A673 (cell line): ENCODE measurements at regions not wholly inside any gene's neighbourhood (a gene's known extent, or its start where the extent isn't known, plus 50 kb on each side); places are given as distances from the start of the nearest gene placed in this dataset.

Source experiments
- BruUV-seq: library from RNA; stranded (reverse); fragments of 400-500 nt; replicated peaks from 2 replicates; lab custom pipeline; 2021; lab: Mats Ljungman, UMichigan
- CTCF ChIA-PET: fragments of 300-600 bp; sonication (Branson Sonifier 250); formaldehyde crosslinking; loops from one replicate; lab custom pipeline; 2022; ENCODE audit warnings: antibody characterized with exemption; lab: Charles Lee
- POLR2A ChIA-PET: fragments of 300-600 bp; sonication (Branson Sonifier 250); formaldehyde crosslinking; loops from one replicate; lab custom pipeline; 2022; ENCODE audit warnings: antibody characterized with exemption; ENCODE audit not compliant: low non-redundant PET; lab: Charles Lee
- DNase-seq: peaks from one replicate; pipeline ENCODE4 v3.0.0-alpha.2; 2015; ENCODE audit warnings: low spot score
- H3K27ac ChIP-seq: fragments of 200-600 bp; sonication (generic); 2 replicates; pipeline ENCODE4 v1.5.1; 2016; ENCODE audit warnings: mixed run types, low read depth, mild to moderate bottlenecking, mixed read lengths, antibody characterized with exemption, low read length; ENCODE audit not compliant: poor library complexity, severe bottlenecking
- H3K27me3 ChIP-seq: fragments of 200-600 bp; sonication (generic); replicated peaks from 2 replicates; pipeline ENCODE4 v1.6.1; 2017; ENCODE audit warnings: mixed run types, low read depth, mild to moderate bottlenecking, mixed read lengths, antibody characterized with exemption, low read length; ENCODE audit not compliant: insufficient read depth, poor library complexity
- H3K36me3 ChIP-seq: fragments of 200-600 bp; sonication (generic); 2 replicates; pipeline ENCODE4 v1.6.1; 2016; ENCODE audit warnings: mixed run types, mild to moderate bottlenecking, mixed read lengths, antibody characterized with exemption, low read length; ENCODE audit not compliant: insufficient read depth, poor library complexity, severe bottlenecking
- H3K4me1 ChIP-seq: fragments of 200-600 bp; sonication (generic); 2 replicates; pipeline ENCODE4 v1.6.1; 2017; ENCODE audit warnings: mixed run types, mild to moderate bottlenecking, mixed read lengths, antibody characterized with exemption, low read length; ENCODE audit not compliant: insufficient read depth, poor library complexity, severe bottlenecking
- H3K4me3 ChIP-seq: fragments of 200-600 bp; sonication (generic); 2 replicates; pipeline ENCODE4 v1.5.1; 2016; ENCODE audit warnings: low read depth, mixed run types, mild to moderate bottlenecking, mixed read lengths, low read length; ENCODE audit not compliant: poor library complexity, severe bottlenecking
- H3K9me3 ChIP-seq: fragments of 200-600 bp; sonication (generic); 2 replicates; pipeline ENCODE4 v1.6.1; 2016; ENCODE audit warnings: mixed run types, low read depth, mild to moderate bottlenecking, mixed read lengths, antibody characterized with exemption, low read length; ENCODE audit not compliant: poor library complexity, severe bottlenecking
- EZH2 ChIP-seq: fragments of 200-600 bp; sonication (generic); IDR thresholded peaks from 2 replicates; pipeline ENCODE4 v1.6.1; 2017; ENCODE audit warnings: borderline replicate concordance, low read depth, mild to moderate bottlenecking, mixed read lengths, antibody characterized with exemption, low read length; ENCODE audit not compliant: poor library complexity, severe bottlenecking
- intact Hi-C: fragments of 100-400 bp; cut with micrococcal nuclease; formaldehyde crosslinking; loops from one replicate; pipeline ENCODE4 v1.10.0; 2022; ENCODE audit not compliant: unreplicated experiment
- TF ChIP-seq, protein P1 (sequence below): fragments of 300-800, 200-600 bp; sonication (generic); conservative IDR thresholded peaks from 2 replicates; pipeline ENCODE4 v1.5.1; 2017; ENCODE audit warnings: low read depth, mild to moderate bottlenecking, antibody characterized with exemption, low read length, moderate library complexity, mixed read lengths

DNA sequence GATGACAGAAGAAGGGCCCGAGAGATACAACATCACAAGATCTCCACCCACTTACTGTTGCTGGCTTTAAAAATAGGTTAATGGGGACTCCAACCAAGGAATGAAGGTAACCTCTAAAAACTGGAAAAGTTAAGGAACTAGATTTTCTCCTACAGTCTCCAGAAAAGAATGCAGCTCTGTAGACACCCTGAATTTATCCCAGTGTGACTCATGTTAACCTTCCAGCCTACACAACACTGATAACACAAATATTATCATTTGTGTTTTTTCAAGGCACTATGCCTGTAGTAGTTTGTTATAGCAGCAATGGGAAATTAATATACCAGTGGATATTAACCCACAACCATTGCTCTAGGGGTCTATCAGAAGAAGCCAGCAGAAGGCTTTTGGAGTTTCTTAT, 730.7 kb upstream of the ZP4 start:
- H3K36me3 ChIP-seq: no peaks in the 10 kb centered on the region
- no peak for DNase-seq
- no peaks in the 10 kb centered on the region for H3K9me3 ChIP-seq
- ChIA-PET CTCF (no interaction called here), POLR2A (no interaction called here)
- no peaks in the 10 kb centered on the region for H3K27me3 ChIP-seq
- H3K4me3 ChIP-seq: no peak overlapping the region
- intact Hi-C loops: no loop called here
- no TSS peak for BruUV-seq
- no peaks in the 10 kb centered on the region for H3K4me1 ChIP-seq
- TF ChIP-seq, protein P1, sequence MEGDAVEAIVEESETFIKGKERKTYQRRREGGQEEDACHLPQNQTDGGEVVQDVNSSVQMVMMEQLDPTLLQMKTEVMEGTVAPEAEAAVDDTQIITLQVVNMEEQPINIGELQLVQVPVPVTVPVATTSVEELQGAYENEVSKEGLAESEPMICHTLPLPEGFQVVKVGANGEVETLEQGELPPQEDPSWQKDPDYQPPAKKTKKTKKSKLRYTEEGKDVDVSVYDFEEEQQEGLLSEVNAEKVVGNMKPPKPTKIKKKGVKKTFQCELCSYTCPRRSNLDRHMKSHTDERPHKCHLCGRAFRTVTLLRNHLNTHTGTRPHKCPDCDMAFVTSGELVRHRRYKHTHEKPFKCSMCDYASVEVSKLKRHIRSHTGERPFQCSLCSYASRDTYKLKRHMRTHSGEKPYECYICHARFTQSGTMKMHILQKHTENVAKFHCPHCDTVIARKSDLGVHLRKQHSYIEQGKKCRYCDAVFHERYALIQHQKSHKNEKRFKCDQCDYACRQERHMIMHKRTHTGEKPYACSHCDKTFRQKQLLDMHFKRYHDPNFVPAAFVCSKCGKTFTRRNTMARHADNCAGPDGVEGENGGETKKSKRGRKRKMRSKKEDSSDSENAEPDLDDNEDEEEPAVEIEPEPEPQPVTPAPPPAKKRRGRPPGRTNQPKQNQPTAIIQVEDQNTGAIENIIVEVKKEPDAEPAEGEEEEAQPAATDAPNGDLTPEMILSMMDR: no peak
- no peak for TF ChIP-seq EZH2
- H3K27ac ChIP-seq: no peak overlapping the region

DNA sequence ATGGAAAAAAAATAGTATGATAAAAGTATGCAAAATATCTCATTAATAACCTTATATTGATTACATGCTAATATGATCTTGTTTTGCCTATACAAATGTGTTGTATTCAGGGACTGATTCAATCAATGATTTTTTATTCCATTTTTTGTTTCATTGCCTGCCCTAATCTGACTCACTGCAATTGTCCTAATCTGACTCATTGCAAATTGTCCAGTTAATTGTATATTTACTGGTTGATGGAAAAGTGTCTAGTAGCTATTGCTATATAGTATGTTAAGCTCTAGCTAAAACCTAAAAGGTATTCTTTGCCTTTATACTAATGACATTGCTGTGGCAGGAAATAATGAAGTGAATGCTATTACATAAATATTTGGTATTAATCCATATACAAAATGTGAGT, 728.9 kb upstream of the ZP4 start:
- POLR2A ChIA-PET: no interaction called here

DNA sequence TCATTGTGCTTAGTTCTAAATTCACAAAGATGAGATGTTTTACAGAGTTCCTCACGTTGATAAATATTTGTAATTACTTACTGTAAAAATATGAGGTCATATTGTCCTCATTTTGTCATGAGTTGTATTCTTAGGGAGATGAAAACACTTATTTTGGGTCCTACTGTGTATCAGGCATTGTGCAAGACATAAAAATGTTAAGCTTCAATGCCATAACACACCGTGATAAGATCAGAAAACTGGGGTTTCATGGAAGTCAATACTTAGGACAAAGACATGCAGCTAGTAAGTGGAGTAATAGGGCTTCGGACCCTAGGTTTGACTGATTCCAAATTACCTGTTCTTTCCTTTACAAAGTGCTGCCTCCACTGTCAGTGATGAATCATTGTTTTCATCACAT, 720.7 kb upstream of the ZP4 start:
- POLR2A ChIA-PET: no interaction called here
- TF ChIP-seq, protein P1: no peak
- TF ChIP-seq EZH2: no peak
- Histone ChIP-seq H3K4me3 (no peak overlapping the region), H3K36me3 (no peaks in the 10 kb centered on the region), H3K27ac (no peak overlapping the region), H3K4me1 (no peaks in the 10 kb centered on the region), H3K9me3 (no peaks in the 10 kb centered on the region), H3K27me3 (no peaks in the 10 kb centered on the region)
- no TSS peak for BruUV-seq
- CTCF ChIA-PET: no interaction called here
- no peak for DNase-seq
- intact Hi-C loops: no loop called here

More for the DNA sequence above, 728.9 kb upstream of the ZP4 start:
- no peaks in the 10 kb centered on the region for H3K4me1 ChIP-seq
- no peak overlapping the region for H3K4me3 ChIP-seq
- no peaks in the 10 kb centered on the region for H3K9me3 ChIP-seq
- TF ChIP-seq, protein P1: no peak
- TF ChIP-seq EZH2: no peak
- H3K27ac ChIP-seq: no peak overlapping the region
- H3K27me3 ChIP-seq: no peaks in the 10 kb centered on the region
- intact Hi-C loops: no loop called here
- no peak for DNase-seq
- H3K36me3 ChIP-seq: no peaks in the 10 kb centered on the region
- CTCF ChIA-PET: no interaction called here
- BruUV-seq: no TSS peak
